Activated T-helper 17 cell treated with anti-CD3 and anti-CD28 coated beads, Interleukin-2, amount 50 U/mL, for 72 hours (primary cell): ENCODE measurements at regions not wholly inside any gene's neighbourhood (a gene's known extent, or its start where the extent isn't known, plus 50 kb on each side); places are given as distances from the start of the nearest gene placed in this dataset.

Source experiments
- ATAC-seq: fragments of 150-1000 bp; cut with Tn5 transposase; replicated peaks from 2 replicates; pipeline ENCODE4 v1.10.0; 2021; ENCODE audit warnings: mild to moderate bottlenecking, moderate library complexity
- H3K27ac Mint-ChIP-seq: one replicate; pipeline ENCODE4 v1.8.0; 2022; ENCODE audit warnings: mixed read lengths
- H3K27me3 Mint-ChIP-seq: one replicate; pipeline ENCODE4 v1.8.0; 2022; ENCODE audit warnings: mixed read lengths
- H3K36me3 Mint-ChIP-seq: one replicate; pipeline ENCODE4 v1.8.0; 2022; ENCODE audit warnings: low read depth, mild to moderate bottlenecking, mixed read lengths
- H3K4me1 Mint-ChIP-seq: one replicate; pipeline ENCODE4 v1.8.0; 2022; ENCODE audit warnings: mixed read lengths
- H3K4me3 Mint-ChIP-seq: one replicate; pipeline ENCODE4 v1.8.0; 2022; ENCODE audit warnings: mild to moderate bottlenecking, mixed read lengths
- H3K9me3 Mint-ChIP-seq: one replicate; pipeline ENCODE4 v1.8.0; 2022; ENCODE audit warnings: mixed read lengths

- peaks cover 4% of the 10 kb centered on the region for H3K9me3 Mint-ChIP-seq
- no peaks in the 10 kb centered on the region for H3K36me3 Mint-ChIP-seq
- no peak for ATAC-seq
- H3K4me1 Mint-ChIP-seq: peaks cover 15% of the 10 kb centered on the region
- no peaks in the 10 kb centered on the region for H3K27me3 Mint-ChIP-seq
- H3K27ac Mint-ChIP-seq: no peak overlapping the region
- no peak overlapping the region for H3K4me3 Mint-ChIP-seq
Observed at GRCh38 chr14:71466946-71467345, 465.3 kb upstream of the RGS6 start.

- Mint-ChIP-seq H3K4me3 (no peak overlapping the region), H3K9me3 (peaks cover 4% of the 10 kb centered on the region), H3K27ac (no peak overlapping the region), H3K4me1 (peaks cover 15% of the 10 kb centered on the region), H3K36me3 (no peaks in the 10 kb centered on the region), H3K27me3 (no peaks in the 10 kb centered on the region)
- ATAC-seq: no peak
Observed at GRCh38 chr14:71467361-71467811, 464.8 kb upstream of the RGS6 start.

GRCh38 chr14:71468701-71469100 lies 463.5 kb upstream of the RGS6 start:
- H3K27ac Mint-ChIP-seq: no peak overlapping the region
- no peaks in the 10 kb centered on the region for H3K27me3 Mint-ChIP-seq
- no peak for ATAC-seq
- no peak overlapping the region for H3K4me3 Mint-ChIP-seq
- H3K36me3 Mint-ChIP-seq: no peaks in the 10 kb centered on the region
- peaks cover 4% of the 10 kb centered on the region for H3K9me3 Mint-ChIP-seq
- H3K4me1 Mint-ChIP-seq: peaks cover 19% of the 10 kb centered on the region

- no peak overlapping the region for H3K27ac Mint-ChIP-seq
- peaks cover 19% of the 10 kb centered on the region for H3K4me1 Mint-ChIP-seq
- no peaks in the 10 kb centered on the region for H3K36me3 Mint-ChIP-seq
- peaks cover 4% of the 10 kb centered on the region for H3K9me3 Mint-ChIP-seq
- no peak overlapping the region for H3K4me3 Mint-ChIP-seq
- H3K27me3 Mint-ChIP-seq: no peaks in the 10 kb centered on the region
- no peak for ATAC-seq
Observed at GRCh38 chr14:71469643-71470335, 462.4 kb upstream of the RGS6 start.

DNA sequence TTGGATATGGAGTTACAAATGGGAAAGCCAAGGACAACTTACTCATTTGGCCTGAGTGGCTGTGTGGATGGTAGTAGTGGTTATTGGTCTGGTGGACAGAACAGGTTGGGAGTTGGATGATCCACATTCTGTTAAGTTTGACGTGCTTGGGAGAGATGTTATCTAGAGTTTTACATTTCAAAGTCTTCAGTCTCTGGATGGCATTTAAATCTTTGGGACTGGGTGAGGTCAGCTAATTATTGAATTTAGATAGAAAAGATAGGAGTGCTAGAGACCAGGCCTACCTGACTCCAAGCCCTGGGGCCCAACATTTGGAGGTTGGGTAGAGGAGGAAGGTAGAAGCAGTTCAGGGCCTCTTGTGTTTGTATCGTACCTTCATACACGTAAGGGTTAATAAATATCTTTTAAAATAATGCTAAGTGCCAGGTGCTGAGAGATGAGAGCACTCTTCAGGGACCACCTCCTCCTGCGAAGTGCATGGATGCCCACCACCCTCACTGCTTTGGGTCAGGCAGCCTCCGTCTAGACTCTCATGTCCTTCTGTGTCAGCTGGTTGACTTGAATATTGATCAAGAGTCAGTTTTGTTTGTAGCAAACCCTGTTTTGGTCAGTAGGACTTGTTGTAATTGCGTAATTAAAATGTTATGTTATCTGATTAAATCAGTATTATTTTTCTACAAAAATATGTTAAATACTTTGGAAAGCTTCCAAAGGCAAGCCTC lies 460.4 kb upstream of the RGS6 start:
- Mint-ChIP-seq H3K4me3 (no peak overlapping the region), H3K27ac (peak overlapping the region; percentile 36), H3K27me3 (no peaks in the 10 kb centered on the region), H3K4me1 (peaks cover 19% of the 10 kb centered on the region), H3K36me3 (no peaks in the 10 kb centered on the region), H3K9me3 (peaks cover 4% of the 10 kb centered on the region)
- ATAC-seq: no peak

DNA sequence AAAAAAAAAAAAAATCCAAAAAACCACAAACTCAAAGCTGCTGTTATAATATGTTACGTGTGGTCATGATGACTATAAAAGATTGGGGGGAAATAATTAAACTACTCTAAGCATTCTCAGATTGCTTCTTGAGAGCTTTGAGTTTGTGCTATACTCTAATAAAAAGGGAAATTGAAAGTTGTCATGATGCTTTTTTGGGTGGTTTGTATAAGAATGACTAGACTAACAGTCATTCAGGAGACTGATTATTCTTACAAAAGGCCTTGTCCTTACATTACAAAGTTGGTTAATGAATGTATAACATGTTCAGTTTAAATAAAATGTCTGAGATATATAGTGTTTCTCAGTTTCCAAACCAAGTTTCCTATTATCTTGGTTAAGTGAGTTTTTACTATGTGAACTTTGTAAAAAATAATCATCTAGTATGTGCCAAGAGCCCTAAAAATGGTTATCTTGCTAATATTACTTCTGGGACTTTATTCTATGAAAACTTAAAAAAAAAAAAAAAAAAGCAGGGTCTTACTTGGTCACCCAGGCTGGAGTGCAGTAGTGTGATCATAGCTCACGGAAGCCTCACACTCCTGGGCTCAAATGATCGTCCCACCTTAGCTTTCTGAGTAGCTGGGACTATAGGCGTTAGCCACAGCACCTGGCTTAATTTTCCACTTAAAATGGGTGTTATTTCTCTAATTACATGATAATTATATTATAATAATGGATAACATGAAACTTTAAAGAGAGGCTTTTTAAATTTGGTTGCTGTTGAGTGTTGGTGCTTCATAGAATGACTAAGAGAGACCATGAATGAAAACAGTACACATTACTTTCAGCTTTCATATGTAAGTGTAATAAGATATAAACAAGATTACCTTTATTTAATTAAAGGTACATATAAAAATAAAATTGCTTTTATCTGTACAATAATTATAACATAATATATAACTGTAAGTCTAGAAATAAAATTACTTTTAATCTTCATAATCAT lies 459.6 kb upstream of the RGS6 start:
- H3K27me3 Mint-ChIP-seq: no peaks in the 10 kb centered on the region
- H3K4me3 Mint-ChIP-seq: no peak overlapping the region
- H3K36me3 Mint-ChIP-seq: no peaks in the 10 kb centered on the region
- peaks cover 19% of the 10 kb centered on the region for H3K4me1 Mint-ChIP-seq
- ATAC-seq: peak; percentile 82
- H3K27ac Mint-ChIP-seq: peak overlapping the region; percentile 36
- peaks cover 4% of the 10 kb centered on the region for H3K9me3 Mint-ChIP-seq

DNA sequence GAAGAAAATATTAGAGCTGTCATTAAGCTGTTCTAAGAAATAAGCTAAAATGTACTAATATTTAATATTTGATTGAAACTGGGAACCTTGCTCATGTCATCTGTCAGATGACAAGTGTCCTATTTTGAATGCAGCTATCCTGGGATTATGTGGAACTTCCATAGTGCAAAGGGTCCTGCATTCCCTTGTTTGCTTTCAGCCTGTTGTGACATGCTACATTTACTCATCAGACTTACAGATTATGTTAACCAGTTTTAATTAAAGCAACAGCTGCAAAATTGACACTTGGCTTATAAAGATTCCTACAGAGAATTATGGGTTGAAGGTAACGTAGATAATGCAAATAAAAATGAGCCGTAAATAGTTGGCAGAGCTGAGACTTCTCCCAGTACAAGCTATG lies 458.4 kb upstream of the RGS6 start:
- Mint-ChIP-seq H3K27ac (no peak overlapping the region), H3K4me3 (no peak overlapping the region), H3K36me3 (no peaks in the 10 kb centered on the region), H3K4me1 (peaks cover 25% of the 10 kb centered on the region), H3K9me3 (no peaks in the 10 kb centered on the region), H3K27me3 (no peaks in the 10 kb centered on the region)
- ATAC-seq: no peak

- Mint-ChIP-seq H3K4me3 (no peak overlapping the region), H3K27me3 (no peaks in the 10 kb centered on the region), H3K36me3 (no peaks in the 10 kb centered on the region), H3K4me1 (peaks cover 22% of the 10 kb centered on the region), H3K27ac (no peak overlapping the region), H3K9me3 (no peaks in the 10 kb centered on the region)
- no peak for ATAC-seq
Observed at GRCh38 chr14:71474301-71475265, 457.6 kb upstream of the RGS6 start.

DNA sequence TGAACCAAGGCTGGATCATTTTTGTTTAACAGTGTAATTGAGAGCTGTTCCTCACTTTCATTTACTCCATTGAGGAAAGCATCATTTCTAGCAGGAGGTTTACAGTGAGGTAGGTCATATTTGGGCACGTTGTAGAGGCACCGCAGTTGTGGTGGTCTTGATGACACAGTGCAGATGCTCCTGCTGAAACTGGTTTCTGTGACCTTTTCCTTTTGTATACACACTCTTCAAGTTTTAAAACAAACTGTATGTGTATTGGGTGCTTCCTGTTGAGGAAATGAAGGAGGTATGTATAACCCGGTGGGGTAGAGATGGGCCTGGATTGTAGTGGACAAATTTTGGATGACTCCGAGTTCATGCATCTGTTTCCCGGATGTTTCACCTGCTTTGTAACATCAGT lies 456.3 kb upstream of the RGS6 start:
- no peaks in the 10 kb centered on the region for H3K27me3 Mint-ChIP-seq
- no peak overlapping the region for H3K27ac Mint-ChIP-seq
- no peak for ATAC-seq
- no peaks in the 10 kb centered on the region for H3K36me3 Mint-ChIP-seq
- no peak overlapping the region for H3K4me3 Mint-ChIP-seq
- H3K4me1 Mint-ChIP-seq: peaks cover 19% of the 10 kb centered on the region
- H3K9me3 Mint-ChIP-seq: no peaks in the 10 kb centered on the region

GRCh38 chr14:71478542-71478941 lies 453.7 kb upstream of the RGS6 start:
- peak overlapping the region; percentile 82 for H3K27ac Mint-ChIP-seq
- H3K4me3 Mint-ChIP-seq: peak overlapping the region; percentile 26
- no peaks in the 10 kb centered on the region for H3K27me3 Mint-ChIP-seq
- no peaks in the 10 kb centered on the region for H3K9me3 Mint-ChIP-seq
- H3K4me1 Mint-ChIP-seq: peaks cover 13% of the 10 kb centered on the region
- peak; percentile 81 for ATAC-seq
- H3K36me3 Mint-ChIP-seq: no peaks in the 10 kb centered on the region

DNA sequence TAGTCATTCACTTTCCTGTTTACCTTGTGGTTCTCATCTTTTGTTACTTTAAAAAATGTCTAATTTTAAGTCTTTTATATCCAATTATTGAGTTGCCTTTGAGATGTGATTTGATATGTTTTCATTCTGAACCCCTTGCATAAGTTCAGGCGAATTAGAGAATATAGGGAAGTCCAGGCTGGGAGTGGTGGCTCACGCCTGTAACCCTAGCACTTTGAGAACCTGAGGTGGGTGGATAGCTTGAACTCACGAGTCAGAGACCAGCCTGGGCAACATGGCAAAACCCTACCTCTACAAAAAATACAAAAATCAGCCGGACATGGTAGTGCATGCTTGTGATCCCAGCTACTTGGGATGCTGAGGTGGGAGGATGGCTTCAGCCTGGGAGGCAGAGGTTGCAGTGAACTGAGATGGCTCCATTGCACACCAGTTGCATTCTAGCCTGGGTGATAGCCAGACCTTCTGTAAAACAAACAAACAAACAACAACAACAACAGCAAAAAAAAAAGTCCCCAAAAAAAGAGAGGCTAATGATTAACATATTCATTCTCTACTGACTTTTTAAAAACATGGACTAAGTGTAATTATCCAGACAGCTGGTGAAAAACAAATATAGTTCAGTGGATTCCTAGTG lies 451.1 kb upstream of the RGS6 start:
- Mint-ChIP-seq H3K4me1 (peaks cover 16% of the 10 kb centered on the region), H3K27me3 (no peaks in the 10 kb centered on the region), H3K36me3 (peaks cover 14% of the 10 kb centered on the region), H3K27ac (no peak overlapping the region), H3K4me3 (no peak overlapping the region), H3K9me3 (no peaks in the 10 kb centered on the region)
- ATAC-seq: no peak

- Mint-ChIP-seq H3K36me3 (peaks cover 18% of the 10 kb centered on the region), H3K27ac (no peak overlapping the region), H3K4me3 (no peak overlapping the region), H3K4me1 (peaks cover 24% of the 10 kb centered on the region), H3K27me3 (no peaks in the 10 kb centered on the region), H3K9me3 (no peaks in the 10 kb centered on the region)
- ATAC-seq: no peak
Observed at GRCh38 chr14:71482671-71483070, 449.6 kb upstream of the RGS6 start.

DNA sequence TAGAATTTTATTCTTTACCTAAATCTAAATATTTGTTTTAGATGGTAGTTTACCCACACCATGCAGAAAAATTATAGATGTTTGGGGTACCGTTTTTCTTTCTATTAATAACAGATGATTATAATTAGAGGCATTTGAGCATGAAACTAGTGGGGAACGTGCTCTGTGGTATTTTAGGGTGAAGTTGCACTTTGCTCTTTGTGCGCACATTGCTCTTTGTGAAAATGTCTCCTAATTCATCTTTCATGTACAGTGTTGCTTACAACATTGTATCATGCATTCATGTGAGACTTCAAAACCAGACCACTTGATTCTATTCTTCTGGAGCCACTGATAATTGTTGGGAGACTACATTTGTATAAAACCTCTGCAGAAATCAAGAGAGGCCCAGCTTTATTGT lies 449.1 kb upstream of the RGS6 start:
- H3K27me3 Mint-ChIP-seq: no peaks in the 10 kb centered on the region
- H3K36me3 Mint-ChIP-seq: peaks cover 18% of the 10 kb centered on the region
- no peak overlapping the region for H3K27ac Mint-ChIP-seq
- ATAC-seq: no peak
- H3K4me1 Mint-ChIP-seq: peaks cover 26% of the 10 kb centered on the region
- H3K9me3 Mint-ChIP-seq: no peaks in the 10 kb centered on the region
- no peak overlapping the region for H3K4me3 Mint-ChIP-seq
